ENCODE measurements at regions not wholly inside any gene's neighbourhood (a gene's known extent, or its start where the extent isn't known, plus 50 kb on each side); places are given as distances from the start of the nearest gene placed in this dataset.
"Not testable (repeated sequence)": the region's sequence is repeated elsewhere in the genome, so short reads cannot be mapped to it uniquely, and the experiment has no call there.

- peak; percentile 40 for DNase-seq (ENCODE audit: low read depth, low spot score)
These were observed 128.0 kb upstream of the ANO1 start for GRCh38 chr11:69950120-69950519.

GRCh38 chr11:69950621-69951020 lies 127.5 kb upstream of the ANO1 start:
- DNase-seq (ENCODE audit: low read depth, low spot score), result no peak

GRCh38 chr11:69951821-69952220 lies 126.3 kb upstream of the ANO1 start:
- DNase-seq (ENCODE audit: low read depth, low spot score), result no peak

GRCh38 chr11:69952229-69952975 lies 125.7 kb upstream of the ANO1 start:
- not testable (repeated sequence) for DNase-seq (ENCODE audit: low read depth, low spot score)

- DNase-seq (ENCODE audit: low read depth, low spot score), result no peak
These were observed 124.8 kb upstream of the ANO1 start for GRCh38 chr11:69953356-69953755.

- DNase-seq (ENCODE audit: low read depth, low spot score), result no peak
These were observed 123.4 kb upstream of the ANO1 start for GRCh38 chr11:69954756-69955155.

- no peak for DNase-seq (ENCODE audit: low read depth, low spot score)
These were observed 121.4 kb upstream of the ANO1 start for GRCh38 chr11:69956669-69957190.

GRCh38 chr11:69957849-69958248 lies 120.3 kb upstream of the ANO1 start:
- DNase-seq (ENCODE audit: low read depth, low spot score), result no peak

GRCh38 chr11:69958308-69958707 lies 119.8 kb upstream of the ANO1 start:
- peak; percentile 18 for DNase-seq (ENCODE audit: low read depth, low spot score)

- DNase-seq (ENCODE audit: low read depth, low spot score), result no peak
These were observed 118.7 kb upstream of the ANO1 start for GRCh38 chr11:69959461-69959860.

- no peak for DNase-seq (ENCODE audit: low read depth, low spot score)
These were observed 116.4 kb upstream of the ANO1 start for GRCh38 chr11:69961738-69962137.

GRCh38 chr11:69962152-69962551 lies 116.0 kb upstream of the ANO1 start:
- DNase-seq (ENCODE audit: low read depth, low spot score), result peak; percentile 50

GRCh38 chr11:69963533-69964246 lies 114.4 kb upstream of the ANO1 start:
- DNase-seq (ENCODE audit: low read depth, low spot score), result peak; percentile 22

- DNase-seq (ENCODE audit: low read depth, low spot score), result no peak
These were observed 113.9 kb upstream of the ANO1 start for GRCh38 chr11:69964247-69964643.

- no peak for DNase-seq (ENCODE audit: low read depth, low spot score)
These were observed 112.1 kb upstream of the ANO1 start for GRCh38 chr11:69965821-69966582.

GRCh38 chr11:69966583-69966835 lies 111.6 kb upstream of the ANO1 start:
- DNase-seq (ENCODE audit: low read depth, low spot score), result no peak

- no peak for DNase-seq (ENCODE audit: low read depth, low spot score)
These were observed 111.1 kb upstream of the ANO1 start for GRCh38 chr11:69966910-69967483.

GRCh38 chr11:69967484-69967883 lies 110.6 kb upstream of the ANO1 start:
- DNase-seq (ENCODE audit: low read depth, low spot score), result no peak

GRCh38 chr11:69968396-69969347 lies 109.4 kb upstream of the ANO1 start:
- DNase-seq (ENCODE audit: low read depth, low spot score), result no peak

GRCh38 chr11:69969890-69970784 lies 108.0 kb upstream of the ANO1 start:
- DNase-seq (ENCODE audit: low read depth, low spot score), result no peak
